ENCODE measurements at regions not wholly inside any gene's neighbourhood (a gene's known extent, or its start where the extent isn't known, plus 50 kb on each side); places are given as distances from the start of the nearest gene placed in this dataset.

- WGBS, 2 experiments (ENCODE audit: extremely low coverage in 1 of 2, insufficient coverage in 1 of 2, insufficient read length in 1 of 2, insufficient replicate concordance in 2 of 2, low coverage in 1 of 2, low lambda C conversion rate in 2 of 2, missing lambda C conversion rate in 1 of 2): 92% methylated on average over 3 of the region's 3 CpGs; no CpG with 5 or more reads in 1 of the 2 experiments
- Histone ChIP-seq H3K79me1 (ENCODE audit: low read depth, low read length) (no peaks in the 10 kb centered on the region), H3K36me3 (ENCODE audit: control insufficient read depth in 2 of 4, insufficient read depth in 4 of 4, low read length in 3 of 4) (no peaks in the 10 kb centered on the region), H2BK120ac (replicated peaks; ENCODE audit: low read depth, low read length) (no peak overlapping the region), H3K23me2 (ENCODE audit: low read depth, low read length) (no peaks in the 10 kb centered on the region), H2AFZ (ENCODE audit: low read length) (no peak overlapping the region), H3K9ac (replicated peaks in 1 of 4; ENCODE audit: extremely low read depth in 1 of 4, low read depth in 3 of 4, low read length in 3 of 4) (no peak overlapping the region), H3K27me3 (replicated peaks in 1 of 4; ENCODE audit: control insufficient read depth in 3 of 4, extremely low read depth in 1 of 4, insufficient read depth in 3 of 4, low read length in 3 of 4) (no peaks in the 10 kb centered on the region), H3K56ac (replicated peaks; ENCODE audit: insufficient read length, low read depth, low read length) (no peak overlapping the region), H4K20me1 (replicated peaks in 1 of 2; ENCODE audit: control insufficient read depth in 1 of 2, insufficient read depth in 2 of 2, low read length in 2 of 2) (no peaks in the 10 kb centered on the region), H3K18ac (ENCODE audit: extremely low read depth, low read length) (no peak overlapping the region), H4K91ac (replicated peaks; ENCODE audit: insufficient read length, low read length) (no peak overlapping the region), H4K5ac (ENCODE audit: insufficient read length, low read depth, low read length) (no peak overlapping the region), H3K27ac (ENCODE audit: low read depth, low read length) (no peak overlapping the region), H3K4me2 (ENCODE audit: insufficient read depth in 1 of 2, low read depth in 2 of 2, low read length in 2 of 2) (no peak overlapping the region), H3K9me3 (ENCODE audit: insufficient read depth in 2 of 2, low read depth in 1 of 2, low read length in 1 of 2) (no peaks in the 10 kb centered on the region), H3K14ac (ENCODE audit: insufficient read length) (no peak overlapping the region), H2BK15ac (ENCODE audit: low read length) (peak overlapping the region; percentile 36; the same call in 1 of the 2 replicates), H3K4me1 (replicated peaks in 1 of 4; ENCODE audit: control insufficient read depth in 3 of 4, insufficient read depth in 4 of 4, low read length in 3 of 4) (no peaks in the 10 kb centered on the region), H2AK5ac (ENCODE audit: low read depth, low read length) (no peak overlapping the region), H2BK5ac (ENCODE audit: low read depth, low read length) (no peak overlapping the region), H3K4me3 (ENCODE audit: extremely low read depth in 1 of 4, insufficient read depth in 2 of 4, low read depth in 3 of 4, low read length in 4 of 4) (no peak overlapping the region), H3K79me2 (ENCODE audit: control insufficient read depth in 1 of 2, insufficient read depth in 2 of 2, low read length in 2 of 2) (no peaks in the 10 kb centered on the region), H3K4ac (replicated peaks; ENCODE audit: insufficient read length, low read depth, low read length) (no peak overlapping the region), H2BK12ac (ENCODE audit: low read depth, low read length) (no peak overlapping the region; the same call in 1 of the 2 replicates), H2BK20ac (ENCODE audit: low read length) (no peak overlapping the region), H4K8ac (ENCODE audit: extremely low read depth, insufficient read depth, low read length) (no peak overlapping the region), H3K23ac (ENCODE audit: insufficient read length) (no peak overlapping the region)
- POLR2A ChIA-PET (ENCODE audit: partially characterized antibody): no interaction called here
- TF ChIP-seq RAD21 (IDR thresholded peaks at IDR 0.05 in 1 of 2, conservative IDR thresholded peaks at IDR 0.05 in 1 of 2; ENCODE audit: low read depth in 2 of 2, low read length in 2 of 2): peak; percentile 11 to 13; a peak in 1 of 4 replicates
- no peak for TF ChIP-seq BRCA1 (IDR thresholded peaks at IDR 0.05; ENCODE audit: low read depth, low read length)
- no peak for FAIRE-seq
- CTCF ChIA-PET (ENCODE audit: partially characterized antibody): no interaction called here
- no peak for DNase-seq (ENCODE audit: low read depth in 1 of 2, low spot score in 2 of 2)
Measured at GRCh38 chr16:47877166-47877565, 278.6 kb downstream of the ABCC12 start.
